GM12878 (cell line): ENCODE measurements at regions not wholly inside any gene's neighbourhood (a gene's known extent, or its start where the extent isn't known, plus 50 kb on each side); places are given as distances from the start of the nearest gene placed in this dataset.

Source experiments
- ATAC-seq: fragments of 200-7000 bp; cut with Tn5 transposase; 3 replicates; pipeline ENCODE4 v1.9.1; 2020; ENCODE audit warnings: mild to moderate bottlenecking, moderate library complexity
- BruUV-seq: library from RNA; stranded (reverse); fragments of 400-500 nt; replicated peaks from 2 replicates; lab custom pipeline; 2021; lab: Mats Ljungman, UMichigan
- CTCF ChIA-PET: fragments of 300-600 bp; sonication (Branson Sonifier 250); formaldehyde crosslinking; extraction: SDS; loops from one replicate; lab custom pipeline; 2021; ENCODE audit warnings: inconsistent platforms; lab: Yijun Ruan, JAX
- POLR2A ChIA-PET: fragments of 350-600 bp; formaldehyde crosslinking; extraction: SDS; loops from one replicate; lab custom pipeline; 2021; ENCODE audit warnings: inconsistent platforms; lab: Charles Lee
- RAD21 ChIA-PET: fragments of 300-600 bp; sonication (Branson Sonifier 250); formaldehyde crosslinking; loops from one replicate; lab custom pipeline; 2023; ENCODE audit warnings: antibody characterized with exemption; ENCODE audit not compliant: unreplicated experiment; lab: Charles Lee
- SMC1A ChIA-PET: fragments of 300-600 bp; sonication (Branson Sonifier 250); formaldehyde crosslinking; loops from one replicate; lab custom pipeline; 2023; ENCODE audit not compliant: unreplicated experiment, uncharacterized antibody; lab: Charles Lee
- DNase-seq: peaks from one replicate; pipeline ENCODE4 v3.0.0-alpha.2; 2011; ENCODE audit warnings: low read depth, low spot score
- FAIRE-seq: peaks from 3 replicates; lab custom pipeline; 2011; peaks lifted over from hg19 to GRCh38; lab: Jason Lieb, UNC
- H2AFZ ChIP-seq: 2 replicates; pipeline ENCODE4 v1.6.0; 2011; ENCODE audit warnings: low read depth, low read length, control low read depth; ENCODE audit not compliant: control insufficient read depth
- H3K27ac ChIP-seq: 2 replicates; pipeline ENCODE4 v1.5.1; 2011; ENCODE audit warnings: control low read depth; ENCODE audit not compliant: control insufficient read depth, insufficient read depth
- H3K27me3 ChIP-seq, 2 experiments: replicated peaks in 1 of 2; 2 replicates each; pipeline versions ENCODE4 v1.6.0 to v1.6.1; 2011; ENCODE audit warnings: low read length in 1 of 2; ENCODE audit not compliant: control insufficient read depth in 2 of 2, insufficient read depth in 2 of 2
- H3K36me3 ChIP-seq, 2 experiments: 2 replicates each; pipeline ENCODE4 v1.5.1; 2011; ENCODE audit warnings: low read length in 1 of 2; ENCODE audit not compliant: control insufficient read depth in 2 of 2, insufficient read depth in 2 of 2
- H3K4me1 ChIP-seq: 2 replicates; pipeline ENCODE4 v1.6.1; 2011; ENCODE audit warnings: mild to moderate bottlenecking, low read length, moderate library complexity, mixed read lengths; ENCODE audit not compliant: control insufficient read depth, insufficient read depth
- H3K4me2 ChIP-seq: 2 replicates; pipeline ENCODE4 v1.6.0; 2011; ENCODE audit warnings: control low read depth; ENCODE audit not compliant: control insufficient read depth, insufficient read depth
- H3K4me3 ChIP-seq: fragments of 200-600 bp; sonication (generic); 2 replicates; pipeline ENCODE4 v1.5.1; 2016
- H3K79me2 ChIP-seq: 2 replicates; pipeline ENCODE4 v1.6.0; 2011; ENCODE audit warnings: low read length; ENCODE audit not compliant: control insufficient read depth, insufficient read depth
- H3K9ac ChIP-seq: 2 replicates; pipeline ENCODE4 v1.8.0; 2011; ENCODE audit warnings: low read length, control low read depth, mixed read lengths; ENCODE audit not compliant: control insufficient read depth, insufficient read depth
- H3K9me3 ChIP-seq: replicated peaks from 3 replicates; pipeline ENCODE4 v1.5.1; 2011; ENCODE audit warnings: mild to moderate bottlenecking, low read length; ENCODE audit not compliant: control insufficient read depth, insufficient read depth
- H4K20me1 ChIP-seq: 2 replicates; pipeline ENCODE4 v1.6.0; 2011; ENCODE audit not compliant: control insufficient read depth, insufficient read depth
- BCLAF1 ChIP-seq: fragments of 450-650 bp; IDR thresholded peaks from 2 replicates; pipeline ENCODE4 v1.6.1; 2017; ENCODE audit warnings: antibody characterized with exemption, mild to moderate bottlenecking, moderate library complexity
- BRCA1 ChIP-seq: IDR thresholded peaks from 2 replicates; pipeline ENCODE4 v1.6.1; 2011; ENCODE audit warnings: low read depth, low read length, improper control_type of control experiment
- CBFB ChIP-seq: IDR thresholded peaks from 2 replicates; pipeline ENCODE4 v1.6.1; 2016; ENCODE audit warnings: antibody characterized with exemption, low read depth
- CEBPZ ChIP-seq: fragments of 150-350 bp; IDR thresholded peaks from 2 replicates; pipeline ENCODE4 v1.6.1; 2016; ENCODE audit warnings: low read depth, low read length
- EZH2 ChIP-seq: IDR thresholded peaks from 2 replicates; pipeline ENCODE4 v1.6.1; 2012; ENCODE audit warnings: low read depth, mild to moderate bottlenecking, control low read depth, inconsistent platforms, low read length, borderline replicate concordance; ENCODE audit not compliant: control insufficient read depth
- IKZF2 ChIP-seq, 2 experiments: fragments of 450-650 bp; IDR thresholded peaks; 2 replicates each; pipeline ENCODE4 v1.6.1; 2017; ENCODE audit warnings: mild to moderate bottlenecking in 2 of 2, moderate library complexity in 2 of 2
- IRF5 ChIP-seq: fragments of 450-650 bp; IDR thresholded peaks from 2 replicates; pipeline ENCODE4 v1.6.1; 2017; ENCODE audit warnings: borderline replicate concordance
- JUNB ChIP-seq: IDR thresholded peaks from 2 replicates; pipeline ENCODE4 v1.6.1; 2016; ENCODE audit warnings: antibody characterized with exemption, mild to moderate bottlenecking
- POLR2AphosphoS2 ChIP-seq: IDR thresholded peaks from 2 replicates; pipeline ENCODE4 v1.6.1; 2011; ENCODE audit warnings: low read depth, mild to moderate bottlenecking, low read length, improper control_type of control experiment, moderate library complexity
- RELB ChIP-seq: fragments of 450-650 bp; IDR thresholded peaks from 2 replicates; pipeline ENCODE4 v1.6.1; 2017; ENCODE audit warnings: low read depth, mild to moderate bottlenecking, moderate library complexity
- SIX5 ChIP-seq: IDR thresholded peaks from 2 replicates; pipeline ENCODE4 v1.6.1; 2011; ENCODE audit warnings: mild to moderate bottlenecking, low read depth, low read length, moderate library complexity; ENCODE audit not compliant: severe bottlenecking
- ZBTB33 ChIP-seq: fragments of 450-650 bp; IDR thresholded peaks from 2 replicates; pipeline ENCODE4 v1.6.1; 2017; ENCODE audit warnings: mild to moderate bottlenecking
- in situ Hi-C: fragments of 300-500 bp; cut with MboI; formaldehyde crosslinking; loops from 9 replicates; pipeline ENCODE4 v1.14.3; 2018; ENCODE audit warnings: mixed read lengths
- intact Hi-C: fragments of 100-400 bp; cut with micrococcal nuclease; formaldehyde crosslinking; loops from one replicate; pipeline ENCODE4 v1.14.2; 2022; ENCODE audit not compliant: unreplicated experiment

- CTCF ChIA-PET = no interaction called here
- POLR2A ChIA-PET = no interaction called here
- H3K79me2 ChIP-seq = no peaks in the 10 kb centered on the region
- no peak overlapping the region for H2AFZ ChIP-seq
- H3K36me3 ChIP-seq = no peaks in the 10 kb centered on the region
- no peak overlapping the region for H3K4me3 ChIP-seq
- ATAC-seq = no peak
- RAD21 ChIA-PET = no interaction called here
- no peaks in the 10 kb centered on the region for H3K27me3 ChIP-seq
- H3K27ac ChIP-seq = no peak overlapping the region
- no peaks in the 10 kb centered on the region for H4K20me1 ChIP-seq
- BruUV-seq = no TSS peak
- SMC1A ChIA-PET = interaction anchor here (0.8 to 1.2 kb wide), 3 partner anchors 10 to 135 kb away, joined by 3 to 4 read pairs (median 3); no protein-coding TSS in a partner anchor
- in situ Hi-C loops = no loop called here
- no peak for DNase-seq
- no peaks in the 10 kb centered on the region for H3K4me1 ChIP-seq
- no peaks in the 10 kb centered on the region for H3K9me3 ChIP-seq
- no peak for FAIRE-seq
- no peak overlapping the region for H3K4me2 ChIP-seq
- no peak overlapping the region for H3K9ac ChIP-seq
- intact Hi-C loops = no loop called here
- TF ChIP-seq POLR2AphosphoS2 (no peak), SIX5 (no peak), EZH2 (no peak), RELB (no peak), CBFB (no peak), BCLAF1 (no peak), IKZF2 (IDR thresholded peaks at IDR 0.05) (no peak), ZBTB33 (no peak), BRCA1 (no peak), JUNB (no peak), CEBPZ (no peak), IRF5 (no peak)
These were observed 74.6 kb upstream of the TMEM106B start for GRCh38 chr7:12136523-12136922.
